Mesenchymal stem cell (in vitro differentiated cells and primary cell): ENCODE measurements at regions not wholly inside any gene's neighbourhood (a gene's known extent, or its start where the extent isn't known, plus 50 kb on each side); places are given as distances from the start of the nearest gene placed in this dataset.
A peak's percentile ranks its signal among the peaks of the same experiment; 100 is the strongest.

ENCODE experiments used
- DNase-seq: peaks from one replicate; pipeline ENCODE4 v3.0.0-alpha.2; 2013
- H2AFZ ChIP-seq: one replicate; pipeline ENCODE4 v1.6.1; 2013; ENCODE audit warnings: low read depth, mild to moderate bottlenecking, control low read depth, inconsistent platforms, low read length, moderate library complexity
- H2AK5ac ChIP-seq: 2 replicates; pipeline ENCODE4 v1.6.1; 2013; ENCODE audit warnings: low read length, moderate library complexity, mild to moderate bottlenecking, inconsistent platforms; ENCODE audit not compliant: severe bottlenecking
- H2BK120ac ChIP-seq: one replicate; pipeline ENCODE4 v1.6.1; 2013; ENCODE audit warnings: low read depth, mild to moderate bottlenecking, inconsistent platforms, low read length, moderate library complexity
- H2BK12ac ChIP-seq, 2 experiments: one replicate each; pipeline ENCODE4 v1.6.1; 2013; ENCODE audit warnings: inconsistent platforms in 2 of 2, low read length in 2 of 2, mild to moderate bottlenecking in 2 of 2, moderate library complexity in 2 of 2, control low read depth in 1 of 2
- H2BK15ac ChIP-seq: one replicate; pipeline ENCODE4 v1.6.1; 2013; ENCODE audit warnings: mild to moderate bottlenecking, low read depth, inconsistent platforms; ENCODE audit not compliant: poor library complexity, severe bottlenecking
- H2BK5ac ChIP-seq: 2 replicates; pipeline ENCODE4 v1.6.1; 2013; ENCODE audit warnings: low read depth, mild to moderate bottlenecking, low read length, control low read depth, inconsistent platforms; ENCODE audit not compliant: poor library complexity, severe bottlenecking
- H3K14ac ChIP-seq, 2 experiments: one replicate each; pipeline ENCODE4 v1.6.1; 2013; ENCODE audit warnings: inconsistent platforms in 2 of 2, low read length in 2 of 2, control low read depth in 1 of 2, mild to moderate bottlenecking in 1 of 2, moderate library complexity in 1 of 2
- H3K18ac ChIP-seq, 2 experiments: one replicate each; pipeline ENCODE4 v1.6.1; 2013; ENCODE audit warnings: inconsistent platforms in 2 of 2, low read length in 2 of 2, control low read depth in 1 of 2, low read depth in 1 of 2, mild to moderate bottlenecking in 1 of 2
- H3K23ac ChIP-seq, 2 experiments: one replicate each; pipeline ENCODE4 v1.6.1; 2013; ENCODE audit warnings: inconsistent platforms in 2 of 2, low read length in 2 of 2, mild to moderate bottlenecking in 2 of 2, moderate library complexity in 2 of 2, control low read depth in 1 of 2
- H3K27ac ChIP-seq: 2 replicates; pipeline ENCODE4 v1.5.1; 2013; ENCODE audit warnings: mild to moderate bottlenecking, moderate library complexity, low read length, control low read depth, inconsistent platforms; ENCODE audit not compliant: poor library complexity, severe bottlenecking
- H3K27me3 ChIP-seq, 2 experiments: 2 replicates each; pipeline versions ENCODE4 v1.6.1 to v1.7.0; 2013; ENCODE audit warnings: low read length in 2 of 2, mild to moderate bottlenecking in 2 of 2, moderate library complexity in 2 of 2, control low read depth in 1 of 2, inconsistent platforms in 1 of 2; ENCODE audit not compliant: control insufficient read depth in 1 of 2, insufficient read depth in 1 of 2
- H3K36me3 ChIP-seq, 2 experiments: 2 replicates each; pipeline versions ENCODE4 v1.6.1 to v1.7.0; 2013; ENCODE audit warnings: low read length in 2 of 2, control low read depth in 1 of 2, inconsistent platforms in 1 of 2, low read depth in 1 of 2, mild to moderate bottlenecking in 1 of 2; ENCODE audit not compliant: insufficient read depth in 2 of 2, control insufficient read depth in 1 of 2
- H3K4ac ChIP-seq, 2 experiments: one replicate each; pipeline ENCODE4 v1.6.1; 2013; ENCODE audit warnings: inconsistent platforms in 2 of 2, low read length in 2 of 2, mild to moderate bottlenecking in 2 of 2, moderate library complexity in 2 of 2, control low read depth in 1 of 2, low read depth in 1 of 2
- H3K4me1 ChIP-seq: 2 replicates; pipeline ENCODE4 v1.6.1; 2013; ENCODE audit warnings: low read depth, low read length, control low read depth; ENCODE audit not compliant: control insufficient read depth, insufficient read depth
- H3K4me2 ChIP-seq: 2 replicates; pipeline ENCODE4 v1.6.1; 2013; ENCODE audit warnings: low read length, mild to moderate bottlenecking, inconsistent platforms; ENCODE audit not compliant: poor library complexity, severe bottlenecking
- H3K4me3 ChIP-seq, 2 experiments: 2 replicates each; pipeline versions ENCODE4 v1.5.1 to v1.7.0; 2013; ENCODE audit warnings: low read length in 2 of 2, mild to moderate bottlenecking in 2 of 2, control low read depth in 1 of 2, low read depth in 1 of 2; ENCODE audit not compliant: insufficient read depth in 1 of 2
- H3K79me1 ChIP-seq: replicated peaks from 2 replicates; pipeline ENCODE4 v1.6.1; 2013; ENCODE audit warnings: mild to moderate bottlenecking, control low read depth, low read length, inconsistent platforms; ENCODE audit not compliant: poor library complexity, severe bottlenecking
- H3K9ac ChIP-seq: 2 replicates; pipeline ENCODE4 v1.7.0; 2013; ENCODE audit warnings: mild to moderate bottlenecking, low read length, moderate library complexity
- H3K9me3 ChIP-seq: 2 replicates; pipeline ENCODE4 v1.7.0; 2013; ENCODE audit warnings: mild to moderate bottlenecking, low read length; ENCODE audit not compliant: control insufficient read depth
- H4K8ac ChIP-seq: one replicate; pipeline ENCODE4 v1.6.1; 2013; ENCODE audit warnings: inconsistent platforms, mild to moderate bottlenecking, low read length, moderate library complexity
- H4K91ac ChIP-seq: one replicate; pipeline ENCODE4 v1.6.1; 2013; ENCODE audit warnings: mild to moderate bottlenecking, low read length, inconsistent platforms
- WGBS: methylation state at CpG from one replicate; pipeline ENCODE4 v1.1.7; 2013; ENCODE audit warnings: mixed read lengths; 5-methylcytosine and 5-hydroxymethylcytosine counted together

DNA sequence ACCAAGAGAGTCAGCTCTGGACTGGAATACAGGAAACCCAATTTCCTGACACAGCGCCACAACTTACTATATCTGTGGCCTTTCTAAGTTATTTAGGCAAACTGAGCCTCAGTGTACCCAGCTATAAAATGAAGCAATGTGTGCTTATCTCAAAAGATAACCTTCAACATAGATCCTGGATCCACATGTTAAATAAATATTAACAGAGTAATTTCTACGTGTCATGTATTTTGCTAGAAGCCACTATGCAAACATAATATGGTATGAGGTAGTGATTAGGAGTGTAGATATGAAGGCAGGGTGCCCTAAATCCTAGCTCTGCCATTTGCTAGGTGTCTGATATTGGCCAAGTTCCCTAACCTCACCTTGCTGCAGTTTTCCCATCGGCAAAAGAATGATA, 527.0 kb downstream of the RAB28 start:
- Histone ChIP-seq H3K27ac (no peak overlapping the region), H2AFZ (no peak overlapping the region), H4K8ac (no peak overlapping the region), H2BK120ac (no peak overlapping the region), H3K9ac (no peak overlapping the region), H3K9me3 (no peaks in the 10 kb centered on the region), H3K23ac (no peak overlapping the region), H3K18ac (no peak overlapping the region), H3K4me3 (no peak overlapping the region), H3K14ac (no peak overlapping the region), H3K4ac (no peak overlapping the region), H3K27me3 (no peaks in the 10 kb centered on the region), H2BK15ac (no peak overlapping the region), H3K36me3 (no peaks in the 10 kb centered on the region), H2BK5ac (no peak overlapping the region), H3K4me1 (no peaks in the 10 kb centered on the region), H4K91ac (no peak overlapping the region), H3K79me1 (no peaks in the 10 kb centered on the region), H2BK12ac (no peak overlapping the region), H3K4me2 (no peak overlapping the region), H2AK5ac (no peak overlapping the region)
- no peak for DNase-seq
- WGBS, result 100% methylated on average over 2 of the region's 3 CpGs

DNA sequence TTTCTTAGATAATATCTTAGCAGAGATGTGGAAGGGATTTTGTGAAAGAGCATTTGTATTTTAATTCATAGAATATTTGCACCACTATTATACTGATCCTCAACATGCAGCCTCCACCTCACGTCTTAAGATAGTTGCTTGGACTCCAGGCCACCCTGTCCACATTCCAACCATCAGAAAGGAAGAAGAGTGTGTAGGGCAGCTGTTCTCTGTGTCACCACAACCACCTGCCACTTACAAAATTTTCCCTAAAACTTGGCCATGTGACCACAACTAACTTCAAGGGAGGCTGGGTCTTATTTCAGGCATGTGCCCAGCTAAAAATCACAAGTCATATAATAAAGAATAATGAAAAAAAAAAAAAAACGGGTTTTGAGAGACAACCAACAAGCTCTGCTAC, 528.1 kb downstream of the RAB28 start:
- Histone ChIP-seq H3K4ac (no peak overlapping the region), H4K91ac (no peak overlapping the region)
- no peak for DNase-seq

DNA sequence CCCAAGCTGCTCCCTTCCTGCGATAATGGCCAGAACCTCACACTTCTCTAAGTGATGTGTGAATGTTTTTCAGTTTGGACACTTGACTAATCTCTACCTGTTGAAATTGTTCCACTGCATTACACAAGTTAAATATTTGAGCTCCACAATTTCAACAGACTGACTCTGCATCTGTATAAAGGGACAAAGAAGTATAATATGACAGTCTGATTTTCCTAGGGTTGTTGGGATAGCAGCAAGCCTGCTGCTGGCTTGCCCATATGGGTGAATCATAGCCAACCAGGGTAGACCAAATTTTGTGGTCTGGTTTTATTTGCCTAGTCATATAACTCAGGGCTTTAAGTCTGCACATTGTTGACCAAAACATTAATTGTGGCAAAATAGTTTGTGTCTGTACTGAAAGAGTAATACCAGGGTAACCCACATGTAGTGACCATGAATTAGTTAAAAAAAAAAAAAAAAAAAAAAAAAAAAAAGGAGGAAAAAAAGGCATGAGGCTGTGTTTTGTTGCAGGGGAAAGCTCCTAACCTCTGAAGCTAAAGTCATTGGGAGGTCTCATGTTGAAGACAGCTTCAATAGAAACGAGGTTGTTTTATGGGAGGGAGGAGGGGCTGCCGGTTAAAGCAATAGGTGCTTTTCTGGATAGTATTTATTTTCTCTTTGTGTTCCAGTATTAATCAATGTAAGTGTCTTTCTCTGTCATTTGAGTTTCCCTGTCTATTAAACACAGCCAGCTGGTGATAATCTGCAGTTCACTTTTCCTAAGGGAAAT, 534.2 kb downstream of the RAB28 start:
- no peaks in the 10 kb centered on the region for H3K9me3 ChIP-seq
- no peak overlapping the region for H3K14ac ChIP-seq
- no peaks in the 10 kb centered on the region for H3K36me3 ChIP-seq
- H2BK120ac ChIP-seq, result no peak overlapping the region
- no peak overlapping the region for H3K9ac ChIP-seq
- H2BK5ac ChIP-seq, result no peak overlapping the region
- H3K4me3 ChIP-seq, result no peak overlapping the region
- H4K8ac ChIP-seq, result no peak overlapping the region
- no peak overlapping the region for H3K18ac ChIP-seq
- H3K79me1 ChIP-seq, result no peaks in the 10 kb centered on the region
- no peak overlapping the region for H2AFZ ChIP-seq
- peak; percentile 39 for DNase-seq
- H3K4ac ChIP-seq, result no peak overlapping the region
- no peak overlapping the region for H2AK5ac ChIP-seq
- H3K4me1 ChIP-seq, result no peaks in the 10 kb centered on the region
- H2BK12ac ChIP-seq, result no peak overlapping the region
- H3K23ac ChIP-seq, result no peak overlapping the region
- no peaks in the 10 kb centered on the region for H3K27me3 ChIP-seq
- WGBS, result 65% methylated on average over 2 of the region's 3 CpGs
- no peak overlapping the region for H3K4me2 ChIP-seq
- no peak overlapping the region for H2BK15ac ChIP-seq
- H4K91ac ChIP-seq, result no peak overlapping the region
- no peak overlapping the region for H3K27ac ChIP-seq

More for the DNA sequence above, 528.1 kb downstream of the RAB28 start:
- Histone ChIP-seq H2AFZ (no peak overlapping the region), H2BK5ac (no peak overlapping the region), H2BK15ac (no peak overlapping the region), H3K4me3 (no peak overlapping the region), H3K23ac (no peak overlapping the region), H3K9ac (no peak overlapping the region), H3K18ac (no peak overlapping the region), H3K36me3 (no peaks in the 10 kb centered on the region), H2BK12ac (no peak overlapping the region), H2AK5ac (no peak overlapping the region), H3K4me2 (no peak overlapping the region), H4K8ac (no peak overlapping the region), H2BK120ac (no peak overlapping the region), H3K4me1 (no peaks in the 10 kb centered on the region), H3K27ac (no peak overlapping the region), H3K79me1 (no peaks in the 10 kb centered on the region), H3K27me3 (no peaks in the 10 kb centered on the region), H3K14ac (no peak overlapping the region), H3K9me3 (no peaks in the 10 kb centered on the region)
- 77% methylated on average over 2 of the region's 2 CpGs for WGBS

DNA sequence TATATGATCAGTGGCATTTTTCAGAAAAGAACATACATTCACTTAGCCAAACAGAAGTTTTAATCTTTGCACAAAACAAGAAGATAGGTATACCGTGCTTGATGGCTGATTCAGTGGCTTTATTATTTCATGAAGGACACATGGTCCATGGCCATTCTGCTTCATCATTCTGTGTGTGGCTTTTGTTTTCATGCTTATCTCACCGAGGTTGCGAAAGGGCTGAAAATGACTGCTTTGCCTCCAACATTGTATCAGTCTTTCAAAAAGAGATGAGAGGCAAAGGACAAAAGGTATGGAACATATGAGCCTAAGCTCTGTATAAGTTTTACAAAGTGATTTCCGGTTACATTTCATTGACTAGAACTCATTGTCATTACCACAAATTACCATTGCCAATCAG, 541.1 kb downstream of the RAB28 start:
- Histone ChIP-seq H2BK15ac (no peak overlapping the region), H3K4me2 (no peak overlapping the region), H3K36me3 (no peaks in the 10 kb centered on the region), H3K27me3 (no peaks in the 10 kb centered on the region), H3K4me1 (no peaks in the 10 kb centered on the region), H2BK5ac (no peak overlapping the region), H3K9ac (no peak overlapping the region), H3K9me3 (no peaks in the 10 kb centered on the region), H3K23ac (no peak overlapping the region), H3K14ac (no peak overlapping the region), H2BK120ac (no peak overlapping the region), H4K8ac (no peak overlapping the region), H2BK12ac (no peak overlapping the region), H2AFZ (no peak overlapping the region), H3K18ac (no peak overlapping the region), H3K27ac (no peak overlapping the region), H3K4me3 (no peak overlapping the region), H4K91ac (no peak overlapping the region), H3K4ac (no peak overlapping the region), H2AK5ac (no peak overlapping the region), H3K79me1 (no peaks in the 10 kb centered on the region)
- 98% methylated on average over 3 of the region's 4 CpGs for WGBS
- DNase-seq, result no peak
